ENCODE measurements at regions not wholly inside any gene's neighbourhood (a gene's known extent, or its start where the extent isn't known, plus 50 kb on each side); places are given as distances from the start of the nearest gene placed in this dataset.

GRCh38 chr7:42726066-42726785, 185.6 kb downstream of the C7orf25 start:
- TF ChIP-seq ZNF274 (IDR thresholded peaks at IDR 0.05; ENCODE audit: low read depth, low read length) (no peak), CTCF (IDR thresholded peaks at IDR 0.05 in 2 of 3, conservative IDR thresholded peaks at IDR 0.05 in 1 of 3; ENCODE audit: borderline replicate concordance in 1 of 3, insufficient read depth in 1 of 3, low read depth in 2 of 3, low read length in 2 of 3) (no peak), CBX3 (IDR thresholded peaks at IDR 0.05; ENCODE audit: low read depth) (no peak), EZH2phosphoT487 (IDR thresholded peaks at IDR 0.05; ENCODE audit: borderline replicate concordance) (no peak)
